Thymus (tissue), 11 donors: ENCODE measurements at regions not wholly inside any gene's neighbourhood (a gene's known extent, or its start where the extent isn't known, plus 50 kb on each side); places are given as distances from the start of the nearest gene placed in this dataset.

ENCODE experiments used
- DNase-seq, 9 donors: peaks; one replicate each; pipeline ENCODE4 v3.0.0-alpha.2; 2013; ENCODE audit warnings: low spot score in 9 of 9, low read depth in 6 of 9, missing footprints in 1 of 9
- H3K27ac ChIP-seq, 2 donors: one replicate each; pipeline ENCODE4 v1.5.1; 2013; ENCODE audit warnings: control low read depth in 1 of 2, low read depth in 1 of 2, low read length in 1 of 2, mild to moderate bottlenecking in 1 of 2, moderate library complexity in 1 of 2
- H3K27me3 ChIP-seq, 2 donors: one replicate each; pipeline ENCODE4 v1.5.1; 2013; ENCODE audit warnings: low read length in 1 of 2; ENCODE audit not compliant: control insufficient read depth in 2 of 2, insufficient read depth in 1 of 2
- H3K36me3 ChIP-seq, 2 donors: one replicate each; pipeline ENCODE4 v1.5.1; 2013; ENCODE audit warnings: low read length in 1 of 2, mild to moderate bottlenecking in 1 of 2, moderate library complexity in 1 of 2; ENCODE audit not compliant: control insufficient read depth in 2 of 2, insufficient read depth in 2 of 2
- H3K4me1 ChIP-seq, 2 donors: one replicate each; pipeline ENCODE4 v1.5.1; 2013; ENCODE audit warnings: low read length in 2 of 2; ENCODE audit not compliant: control insufficient read depth in 2 of 2, insufficient read depth in 2 of 2
- H3K4me3 ChIP-seq, 2 donors: one replicate each; pipeline ENCODE4 v1.5.1; 2013; ENCODE audit warnings: low read length in 2 of 2, control low read depth in 1 of 2, mild to moderate bottlenecking in 1 of 2
- H3K9me3 ChIP-seq, 2 donors: one replicate each; pipeline ENCODE4 v1.5.1; 2013; ENCODE audit warnings: low read length in 1 of 2, mild to moderate bottlenecking in 1 of 2; ENCODE audit not compliant: control insufficient read depth in 2 of 2, insufficient read depth in 1 of 2
- WGBS: extraction: QIAGEN DNeasy Blood & Tissue Kit; methylation state at CpG from one replicate; pipeline ENCODE4 v1.1.7; 2013; 5-methylcytosine and 5-hydroxymethylcytosine counted together
- donor health status: healthy.

- no peaks in the 10 kb centered on the region for H3K4me1 ChIP-seq
- no peak overlapping the region for H3K27ac ChIP-seq
- no peaks in the 10 kb centered on the region for H3K36me3 ChIP-seq
- 87% methylated on average over 2 of the region's 2 CpGs for WGBS
- no peaks in the 10 kb centered on the region for H3K9me3 ChIP-seq
- no peak for DNase-seq
- no peaks in the 10 kb centered on the region for H3K27me3 ChIP-seq
- H3K4me3 ChIP-seq: no peak overlapping the region
Measured at GRCh38 chr3:146851665-146852064, 246.5 kb upstream of the PLSCR5 start.

- WGBS: 93% methylated on average over 3 of the region's 3 CpGs
- DNase-seq: no peak
- no peaks in the 10 kb centered on the region for H3K27me3 ChIP-seq
- no peak overlapping the region for H3K27ac ChIP-seq
- no peaks in the 10 kb centered on the region for H3K36me3 ChIP-seq
- no peaks in the 10 kb centered on the region for H3K4me1 ChIP-seq
- no peak overlapping the region for H3K4me3 ChIP-seq
- no peaks in the 10 kb centered on the region for H3K9me3 ChIP-seq
Measured at GRCh38 chr3:146845361-146845760, 240.2 kb upstream of the PLSCR5 start.

GRCh38 chr3:146843476-146843875 is 238.3 kb upstream of the PLSCR5 start:
- Histone ChIP-seq H3K4me1 (no peaks in the 10 kb centered on the region), H3K9me3 (no peaks in the 10 kb centered on the region), H3K27ac (no peak overlapping the region), H3K36me3 (no peaks in the 10 kb centered on the region), H3K27me3 (no peaks in the 10 kb centered on the region), H3K4me3 (no peak overlapping the region)
- no peak for DNase-seq
- WGBS: 79% methylated on average over 1 of the region's 1 CpG

- Histone ChIP-seq H3K36me3 (no peaks in the 10 kb centered on the region), H3K4me1 (no peaks in the 10 kb centered on the region), H3K27me3 (no peaks in the 10 kb centered on the region), H3K9me3 (no peaks in the 10 kb centered on the region), H3K4me3 (no peak overlapping the region), H3K27ac (no peak overlapping the region)
- 72% methylated on average over 3 of the region's 3 CpGs for WGBS
- DNase-seq: no peak
Measured at GRCh38 chr3:146839727-146840375, 234.7 kb upstream of the PLSCR5 start.

- Histone ChIP-seq H3K27me3 (no peaks in the 10 kb centered on the region), H3K4me3 (no peak overlapping the region), H3K27ac (no peak overlapping the region), H3K36me3 (no peaks in the 10 kb centered on the region), H3K4me1 (no peaks in the 10 kb centered on the region), H3K9me3 (no peaks in the 10 kb centered on the region)
- DNase-seq: no peak
- WGBS: 96% methylated on average over 3 of the region's 3 CpGs
Measured at GRCh38 chr3:146838221-146838620, 233.1 kb upstream of the PLSCR5 start.

- H3K4me1 ChIP-seq: no peaks in the 10 kb centered on the region
- H3K4me3 ChIP-seq: no peak overlapping the region
- no peaks in the 10 kb centered on the region for H3K27me3 ChIP-seq
- no peak for DNase-seq
- no peak overlapping the region for H3K27ac ChIP-seq
- H3K36me3 ChIP-seq: no peaks in the 10 kb centered on the region
- no peaks in the 10 kb centered on the region for H3K9me3 ChIP-seq
Measured at GRCh38 chr3:146834917-146835316, 229.8 kb upstream of the PLSCR5 start.

GRCh38 chr3:146832857-146833458 is 227.8 kb upstream of the PLSCR5 start:
- 80% methylated on average over 5 of the region's 5 CpGs for WGBS
- H3K27ac ChIP-seq: no peak overlapping the region
- H3K27me3 ChIP-seq: no peaks in the 10 kb centered on the region
- H3K9me3 ChIP-seq: no peaks in the 10 kb centered on the region
- H3K4me1 ChIP-seq: no peaks in the 10 kb centered on the region
- DNase-seq: no peak
- H3K36me3 ChIP-seq: no peaks in the 10 kb centered on the region
- H3K4me3 ChIP-seq: no peak overlapping the region

- no peak for DNase-seq
- Histone ChIP-seq H3K4me1 (no peaks in the 10 kb centered on the region), H3K27ac (no peak overlapping the region), H3K27me3 (no peaks in the 10 kb centered on the region), H3K9me3 (no peaks in the 10 kb centered on the region), H3K4me3 (no peak overlapping the region), H3K36me3 (no peaks in the 10 kb centered on the region)
- WGBS: 84% methylated on average over 1 of the region's 1 CpG
Measured at GRCh38 chr3:146831659-146832058, 226.5 kb upstream of the PLSCR5 start.

GRCh38 chr3:146830231-146830630 is 225.1 kb upstream of the PLSCR5 start:
- DNase-seq: no peak
- no peaks in the 10 kb centered on the region for H3K9me3 ChIP-seq
- no peaks in the 10 kb centered on the region for H3K27me3 ChIP-seq
- H3K4me1 ChIP-seq: no peaks in the 10 kb centered on the region
- no peaks in the 10 kb centered on the region for H3K36me3 ChIP-seq
- no peak overlapping the region for H3K4me3 ChIP-seq
- no peak overlapping the region for H3K27ac ChIP-seq
